ENCODE measurements at regions not wholly inside any gene's neighbourhood (a gene's known extent, or its start where the extent isn't known, plus 50 kb on each side); places are given as distances from the start of the nearest gene placed in this dataset.

DNA sequence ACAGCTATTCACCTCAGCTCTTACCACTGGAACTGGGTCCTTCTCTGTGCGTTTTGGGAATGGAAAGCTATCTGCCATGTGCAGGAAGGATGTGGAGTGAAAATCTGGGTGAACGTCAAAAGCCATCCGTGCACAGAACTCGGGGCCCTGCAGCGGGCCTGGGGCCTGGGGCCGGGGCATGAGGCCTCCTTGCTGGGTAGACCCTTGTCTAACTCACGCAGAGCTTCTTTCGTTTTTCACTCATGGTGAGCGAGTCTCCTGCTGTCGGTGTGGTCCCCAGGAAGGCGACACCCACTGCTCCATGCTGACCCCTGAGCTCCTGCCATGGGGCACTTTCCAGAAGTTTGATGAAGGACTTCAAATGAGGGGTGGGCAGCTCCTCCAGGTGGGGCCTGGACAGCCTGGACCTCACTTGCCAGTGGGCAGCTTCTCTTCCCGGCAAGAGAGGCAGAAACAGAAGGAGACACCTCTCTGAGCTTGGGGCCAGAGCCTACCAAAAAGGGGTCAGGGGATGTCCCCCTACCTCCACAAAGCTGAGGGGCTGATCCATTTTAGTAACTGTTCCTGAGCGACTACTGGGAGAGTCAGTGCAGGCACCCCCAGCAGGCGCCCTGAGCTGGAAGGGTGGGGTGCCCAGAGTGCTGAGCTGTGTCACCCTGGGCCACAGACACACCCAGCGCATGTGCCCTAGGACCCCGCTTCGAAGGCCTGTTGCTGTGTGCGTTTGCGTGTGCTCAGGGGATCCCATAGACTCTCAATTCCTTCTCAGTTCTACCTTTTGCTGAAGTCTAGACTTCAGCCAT, 117.7 kb upstream of the HDAC4 start (continued):
- TF ChIP-seq ELF1 (tag; IDR thresholded peaks at IDR 0.05) (no peak), RFX1 (IDR thresholded peaks at IDR 0.05) (no peak), NR2F6 (CRISPR knock-in tag; IDR thresholded peaks at IDR 0.05) (no peak), ZSCAN32 (CRISPR knock-in tag; IDR thresholded peaks at IDR 0.05) (no peak), RBBP5 (IDR thresholded peaks at IDR 0.05; ENCODE audit: borderline replicate concordance, insufficient read depth, low read length, poor library complexity, severe bottlenecking) (no peak), SAFB2 (IDR thresholded peaks at IDR 0.05; ENCODE audit: borderline replicate concordance, low read depth, low read length, severe bottlenecking) (no peak)
- TF ChIP-seq, protein P1, sequence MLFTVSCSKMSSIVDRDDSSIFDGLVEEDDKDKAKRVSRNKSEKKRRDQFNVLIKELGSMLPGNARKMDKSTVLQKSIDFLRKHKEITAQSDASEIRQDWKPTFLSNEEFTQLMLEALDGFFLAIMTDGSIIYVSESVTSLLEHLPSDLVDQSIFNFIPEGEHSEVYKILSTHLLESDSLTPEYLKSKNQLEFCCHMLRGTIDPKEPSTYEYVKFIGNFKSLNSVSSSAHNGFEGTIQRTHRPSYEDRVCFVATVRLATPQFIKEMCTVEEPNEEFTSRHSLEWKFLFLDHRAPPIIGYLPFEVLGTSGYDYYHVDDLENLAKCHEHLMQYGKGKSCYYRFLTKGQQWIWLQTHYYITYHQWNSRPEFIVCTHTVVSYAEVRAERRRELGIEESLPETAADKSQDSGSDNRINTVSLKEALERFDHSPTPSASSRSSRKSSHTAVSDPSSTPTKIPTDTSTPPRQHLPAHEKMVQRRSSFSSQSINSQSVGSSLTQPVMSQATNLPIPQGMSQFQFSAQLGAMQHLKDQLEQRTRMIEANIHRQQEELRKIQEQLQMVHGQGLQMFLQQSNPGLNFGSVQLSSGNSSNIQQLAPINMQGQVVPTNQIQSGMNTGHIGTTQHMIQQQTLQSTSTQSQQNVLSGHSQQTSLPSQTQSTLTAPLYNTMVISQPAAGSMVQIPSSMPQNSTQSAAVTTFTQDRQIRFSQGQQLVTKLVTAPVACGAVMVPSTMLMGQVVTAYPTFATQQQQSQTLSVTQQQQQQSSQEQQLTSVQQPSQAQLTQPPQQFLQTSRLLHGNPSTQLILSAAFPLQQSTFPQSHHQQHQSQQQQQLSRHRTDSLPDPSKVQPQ (CRISPR knock-in tag; IDR thresholded peaks at IDR 0.05; ENCODE audit: borderline replicate concordance) = no peak

DNA sequence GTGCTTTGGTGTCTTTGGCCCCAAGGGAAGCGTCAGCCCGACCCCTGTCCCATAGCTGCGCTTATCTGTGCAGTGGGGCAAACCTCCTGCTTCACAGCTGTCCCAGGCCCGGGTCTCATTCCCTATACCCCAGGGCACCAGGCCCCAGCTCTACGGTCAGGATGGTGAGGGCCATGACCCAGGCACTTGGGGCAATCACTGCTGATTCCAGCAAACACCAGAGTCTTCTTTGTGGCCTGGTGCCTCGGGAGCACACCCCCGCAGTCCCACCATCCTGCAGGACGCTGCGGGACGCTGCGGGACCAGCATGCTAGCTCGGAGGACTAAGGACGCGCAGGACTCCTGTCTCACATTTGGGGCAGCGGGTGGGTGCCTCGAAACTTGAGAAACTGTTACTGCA, 116.9 kb upstream of the HDAC4 start:
- H3K4me3 ChIP-seq = no peak overlapping the region
- H4K20me1 ChIP-seq (replicated peaks; ENCODE audit: control insufficient read depth, insufficient read depth, low read length) = no peaks in the 10 kb centered on the region
- POLR2A ChIA-PET = interaction anchor here (0.6 kb wide), 1 partner anchor 250 kb away, joined by 3 read pairs; no protein-coding TSS in a partner anchor
- H3K4me1 ChIP-seq (replicated peaks in 1 of 2; ENCODE audit: control insufficient read depth in 2 of 2, insufficient read depth in 2 of 2, low read length in 2 of 2) = no peaks in the 10 kb centered on the region; a peak in 1 of 5 replicates
- in situ Hi-C loops (cut with MboI) = no loop called here
- FAIRE-seq (no peak), DNase-seq (ENCODE audit: extremely low read depth in 1 of 4, low spot score in 3 of 4) (no peak), ATAC-seq (no peak)
- no peaks in the 10 kb centered on the region for H3K36me3 ChIP-seq (ENCODE audit: control insufficient read depth, insufficient read depth, low read length)
- whole genome bisulfite sequencing (ENCODE audit: insufficient coverage, low coverage, missing lambda C conversion rate) = 3% methylated on average over 16 of the region's 16 CpGs
- H3K4me2 ChIP-seq (ENCODE audit: insufficient read depth, low read length) = no peak overlapping the region
- peaks cover 4 to 67% of the 10 kb centered on the region in 2 experiments; a peak in 4 of 5 replicates for H3K27me3 ChIP-seq (ENCODE audit: control insufficient read depth in 2 of 2, insufficient read depth in 2 of 2, low read length in 2 of 2)
- no peaks in the 10 kb centered on the region for H3K79me2 ChIP-seq (ENCODE audit: control insufficient read depth, insufficient read depth, low read length)
- no peaks in the 10 kb centered on the region for H3K9me1 ChIP-seq (ENCODE audit: control insufficient read depth, insufficient read depth, low read length)
- H3K9ac ChIP-seq (ENCODE audit: insufficient read depth in 1 of 2, low read depth in 2 of 2, low read length in 2 of 2) = no peak overlapping the region
- CTCF ChIA-PET (ENCODE audit: low intra/inter-chr PET ratio) = no interaction called here
- BruUV-seq (replicated peaks) = no TSS peak
- H3K9me3 ChIP-seq (replicated peaks; ENCODE audit: control insufficient read depth, insufficient read depth, low read depth, low read length) = no peaks in the 10 kb centered on the region
- no peak overlapping the region for H2AFZ ChIP-seq (ENCODE audit: low read depth, low read length)
- H3K27ac ChIP-seq (ENCODE audit: extremely low read depth, low read depth, low read length) = no peak overlapping the region
- intact Hi-C loops (cut with micrococcal nuclease) = no loop called here
- TF ChIP-seq ZKSCAN1 (IDR thresholded peaks at IDR 0.05; ENCODE audit: low read depth, low read length) (no peak), DACH1 (IDR thresholded peaks at IDR 0.05; ENCODE audit: partially characterized antibody) (no peak), RBM17 (IDR thresholded peaks at IDR 0.05; ENCODE audit: borderline replicate concordance, low read depth, low read length) (no peak), ZNF668 (CRISPR knock-in tag; IDR thresholded peaks at IDR 0.05) (no peak), CXXC5 (CRISPR knock-in tag; IDR thresholded peaks at IDR 0.05) (no peak), SMC3 (conservative IDR thresholded peaks at IDR 0.05; ENCODE audit: insufficient read depth, low read depth, low read length) (no peak), KDM4B (IDR thresholded peaks at IDR 0.05; ENCODE audit: borderline replicate concordance in 2 of 2, low read depth in 1 of 2) (no peak), TGIF2 (CRISPR knock-in tag; IDR thresholded peaks at IDR 0.05) (no peak), NFIX (CRISPR knock-in tag; IDR thresholded peaks at IDR 0.05; ENCODE audit: low read depth) (no peak), POLR3A (IDR thresholded peaks at IDR 0.05; ENCODE audit: borderline replicate concordance, extremely low read depth, insufficient read depth, insufficient read length) (no peak), HOXB6 (CRISPR knock-in tag; IDR thresholded peaks at IDR 0.05; ENCODE audit: borderline replicate concordance) (no peak)
- TF ChIP-seq, protein P2, sequence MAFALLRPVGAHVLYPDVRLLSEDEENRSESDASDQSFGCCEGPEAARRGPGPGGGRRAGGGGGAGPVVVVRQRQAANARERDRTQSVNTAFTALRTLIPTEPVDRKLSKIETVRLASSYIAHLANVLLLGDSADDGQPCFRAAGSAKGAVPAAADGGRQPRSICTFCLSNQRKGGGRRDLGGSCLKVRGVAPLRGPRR (CRISPR knock-in tag; IDR thresholded peaks at IDR 0.05) = no peak
